ENCODE measurements at regions not wholly inside any gene's neighbourhood (a gene's known extent, or its start where the extent isn't known, plus 50 kb on each side); places are given as distances from the start of the nearest gene placed in this dataset.
"Not testable (repeated sequence)": the region's sequence is repeated elsewhere in the genome, so short reads cannot be mapped to it uniquely, and the experiment has no call there.

DNA sequence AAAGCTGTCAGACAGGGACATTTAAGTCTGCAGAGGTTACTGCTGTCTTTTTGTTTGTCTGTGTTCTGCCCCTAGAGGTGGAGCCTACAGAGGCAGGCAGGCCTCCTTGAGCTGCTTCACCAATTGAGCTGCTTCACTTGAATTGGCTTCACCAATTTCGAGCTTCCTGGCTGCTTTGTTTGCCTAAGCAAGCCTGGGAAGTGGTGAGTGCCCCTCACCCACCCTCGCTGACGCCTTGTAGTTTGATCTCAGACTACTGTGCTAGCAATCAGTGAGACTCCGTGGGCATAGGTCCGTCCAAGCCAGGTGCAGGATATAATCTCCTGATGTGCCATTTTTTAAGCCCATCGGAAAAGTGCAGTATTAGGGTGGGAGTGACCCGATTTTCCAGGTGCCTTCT lies 179.7 kb downstream of the TRIM51G start:
- DNase-seq = peak; percentile 1
- intact Hi-C loops (cut with DNase I; ENCODE audit: low total_unique reads); H3K4me3 ChIP-seq; H3K4me1 ChIP-seq; H3K27me3 ChIP-seq; H3K9me3 ChIP-seq; H3K27ac ChIP-seq; H3K36me3 ChIP-seq: not testable (repeated sequence)
